WTC11 (cell line): ENCODE measurements at regions not wholly inside any gene's neighbourhood (a gene's known extent, or its start where the extent isn't known, plus 50 kb on each side); places are given as distances from the start of the nearest gene placed in this dataset.

ENCODE experiments used
- ATAC-seq: fragments of 200-7000 bp; cut with Tn5 transposase; 2 replicates; pipeline ENCODE4 v1.10.0; 2021; ENCODE audit warnings: mild to moderate bottlenecking, moderate library complexity
- CTCF ChIA-PET: fragments of 300-600 bp; sonication (Branson Sonifier 250); formaldehyde crosslinking; loops from one replicate; lab custom pipeline; 2021; ENCODE audit warnings: antibody characterized with exemption; lab: Charles Lee
- POLR2A ChIA-PET: fragments of 350-600 bp; sonication (Branson Sonifier 250); formaldehyde crosslinking; loops from one replicate; lab custom pipeline; 2021; ENCODE audit warnings: antibody characterized with exemption; lab: Charles Lee
- DNase-seq: peaks from one replicate; pipeline ENCODE4 v3.0.0; 2021; ENCODE audit warnings: low spot score
- H3K27ac Mint-ChIP-seq: 2 replicates; pipeline ENCODE4 v1.8.0; 2021; ENCODE audit warnings: mixed read lengths
- H3K27me3 Mint-ChIP-seq: 2 replicates; pipeline ENCODE4 v1.8.0; 2021; ENCODE audit warnings: low read depth, mild to moderate bottlenecking, moderate library complexity, mixed read lengths
- H3K36me3 Mint-ChIP-seq: 2 replicates; pipeline ENCODE4 v1.8.0; 2021; ENCODE audit warnings: mixed read lengths
- H3K4me1 Mint-ChIP-seq: 2 replicates; pipeline ENCODE4 v1.8.0; 2022; ENCODE audit warnings: mixed read lengths
- H3K4me3 Mint-ChIP-seq: 2 replicates; pipeline ENCODE4 v1.8.0; 2021; ENCODE audit warnings: mild to moderate bottlenecking, moderate library complexity, mixed read lengths
- H3K9me3 Mint-ChIP-seq: 2 replicates; pipeline ENCODE4 v1.8.0; 2021; ENCODE audit warnings: mixed read lengths
- AR ChIP-seq: fragments of 250-450 bp; sonication (Bioruptor Pico); IDR thresholded peaks from 2 replicates; pipeline ENCODE4 v1.9.0; 2021; ENCODE audit warnings: mild to moderate bottlenecking
- E2F5 ChIP-seq: sonication (generic); formaldehyde crosslinking; IDR thresholded peaks from 2 replicates; pipeline ENCODE4 v1.8.1; 2022; ENCODE audit warnings: mild to moderate bottlenecking, moderate library complexity, missing genetic modification reagents
- FOXJ3 ChIP-seq: sonication (generic); formaldehyde crosslinking; IDR thresholded peaks from 2 replicates; pipeline ENCODE4 v1.9.0; 2021; ENCODE audit warnings: missing genetic modification reagents, mild to moderate bottlenecking, borderline replicate concordance
- FOXP4 ChIP-seq: sonication (generic); formaldehyde crosslinking; IDR thresholded peaks from 2 replicates; pipeline ENCODE4 v1.8.0; 2022; ENCODE audit warnings: mild to moderate bottlenecking, missing genetic modification reagents
- HMGA2 ChIP-seq: fragments of 250-450 bp; sonication (Bioruptor Pico); IDR thresholded peaks from 2 replicates; pipeline ENCODE4 v1.4.0; 2021; ENCODE audit warnings: mild to moderate bottlenecking, moderate library complexity
- NFATC4 ChIP-seq: fragments of 250-450 bp; sonication (Bioruptor Pico); IDR thresholded peaks from 2 replicates; pipeline ENCODE4 v1.9.0; 2021; ENCODE audit warnings: mild to moderate bottlenecking
- NFYB ChIP-seq: sonication (generic); formaldehyde crosslinking; conservative IDR thresholded peaks from 2 replicates; pipeline ENCODE4 v1.8.0; 2022; ENCODE audit warnings: low read depth, missing genetic modification reagents
- PRDM15 ChIP-seq: sonication (generic); formaldehyde crosslinking; IDR thresholded peaks from 2 replicates; pipeline ENCODE4 v1.8.0; 2022; ENCODE audit warnings: missing genetic modification reagents
- PREB ChIP-seq: sonication (generic); formaldehyde crosslinking; IDR thresholded peaks from 2 replicates; pipeline ENCODE4 v1.8.1; 2022; ENCODE audit warnings: mild to moderate bottlenecking, missing genetic modification reagents, moderate library complexity, borderline replicate concordance
- RORB ChIP-seq: fragments of 250-450 bp; sonication (Bioruptor Pico); IDR thresholded peaks from 2 replicates; pipeline ENCODE4 v1.9.0; 2021; ENCODE audit warnings: mild to moderate bottlenecking
- SOX15 ChIP-seq: fragments of 250-450 bp; sonication (Bioruptor Pico); IDR thresholded peaks from 2 replicates; pipeline ENCODE4 v1.9.0; 2021; ENCODE audit warnings: mild to moderate bottlenecking
- TCF7 ChIP-seq: sonication (generic); formaldehyde crosslinking; IDR thresholded peaks from 2 replicates; pipeline ENCODE4 v1.8.0; 2022; ENCODE audit warnings: mild to moderate bottlenecking, low read depth, missing genetic modification reagents, moderate library complexity
- TEAD4 ChIP-seq: sonication (generic); formaldehyde crosslinking; IDR thresholded peaks from 2 replicates; pipeline ENCODE4 v1.8.0; 2022; ENCODE audit warnings: mild to moderate bottlenecking, missing genetic modification reagents
- ZNF219 ChIP-seq: sonication (generic); formaldehyde crosslinking; IDR thresholded peaks from 2 replicates; pipeline ENCODE4 v1.8.0; 2023; ENCODE audit warnings: missing genetic modification reagents, mild to moderate bottlenecking, borderline replicate concordance
- ZNF281 ChIP-seq: sonication (generic); formaldehyde crosslinking; IDR thresholded peaks from 2 replicates; pipeline ENCODE4 v1.8.0; 2023; ENCODE audit warnings: mild to moderate bottlenecking, missing genetic modification reagents
- ZNF317 ChIP-seq: sonication (generic); formaldehyde crosslinking; IDR thresholded peaks from 2 replicates; pipeline ENCODE4 v1.8.1; 2023; ENCODE audit warnings: low read depth, mild to moderate bottlenecking, moderate library complexity, missing genetic modification reagents, borderline replicate concordance

GRCh38 chr10:65033957-65034356 lies 1512.8 kb downstream of the REEP3 start:
- DNase-seq (no peak), ATAC-seq (no peak)
- POLR2A ChIA-PET, result no interaction called here
- Mint-ChIP-seq H3K36me3 (peaks cover 15% of the 10 kb centered on the region), H3K27me3 (no peaks in the 10 kb centered on the region), H3K9me3 (peaks cover 42% of the 10 kb centered on the region), H3K4me3 (no peak overlapping the region), H3K4me1 (peaks cover 16% of the 10 kb centered on the region), H3K27ac (no peak overlapping the region)
- CTCF ChIA-PET, result no interaction called here
- TF ChIP-seq ZNF317 (CRISPR knock-in tag) (no peak), FOXP4 (no peak), ZNF281 (no peak), NFATC4 (no peak), HMGA2 (CRISPR knock-in tag) (no peak), NFYB (CRISPR knock-in tag) (no peak), FOXJ3 (CRISPR knock-in tag) (no peak)

GRCh38 chr10:65040796-65041195 lies 1519.6 kb downstream of the REEP3 start:
- H3K27me3 Mint-ChIP-seq, result no peaks in the 10 kb centered on the region
- POLR2A ChIA-PET, result no interaction called here
- no peaks in the 10 kb centered on the region for H3K4me1 Mint-ChIP-seq
- CTCF ChIA-PET, result no interaction called here
- peaks cover 5% of the 10 kb centered on the region for H3K36me3 Mint-ChIP-seq
- no peak overlapping the region for H3K27ac Mint-ChIP-seq
- no peak overlapping the region for H3K4me3 Mint-ChIP-seq
- TF ChIP-seq ZNF219 (CRISPR knock-in tag), result no peak
- no peak for TF ChIP-seq PRDM15 (CRISPR knock-in tag)
- no peak for TF ChIP-seq TCF7 (CRISPR knock-in tag)
- no peak for TF ChIP-seq FOXP4
- no peak for TF ChIP-seq TEAD4 (CRISPR knock-in tag)
- no peak for TF ChIP-seq SOX15 (CRISPR knock-in tag)
- no peak for TF ChIP-seq E2F5
- TF ChIP-seq PREB (CRISPR knock-in tag), result no peak
- TF ChIP-seq RORB (CRISPR knock-in tag), result no peak
- no peak for TF ChIP-seq AR
- peaks cover 33% of the 10 kb centered on the region for H3K9me3 Mint-ChIP-seq
- ATAC-seq (no peak), DNase-seq (no peak)
